MM.1S (cell line): ENCODE measurements at regions not wholly inside any gene's neighbourhood (a gene's known extent, or its start where the extent isn't known, plus 50 kb on each side); places are given as distances from the start of the nearest gene placed in this dataset.

ENCODE experiments used
- DNase-seq: peaks from one replicate; pipeline ENCODE4 v3.0.0-alpha.2; 2015
- H2AFZ ChIP-seq: fragments of 300-600 bp; sonication (generic); 2 replicates; pipeline ENCODE4 v1.6.0; 2016; ENCODE audit warnings: antibody characterized with exemption, low read length
- H3F3A ChIP-seq: fragments of 300-600 bp; sonication (generic); 2 replicates; pipeline ENCODE4 v1.6.1; 2016; ENCODE audit warnings: mild to moderate bottlenecking, antibody characterized with exemption, low read length, moderate library complexity, mixed read lengths; ENCODE audit not compliant: insufficient read depth
- H3K27ac ChIP-seq: fragments of 300-600 bp; sonication (generic); 2 replicates; pipeline ENCODE4 v1.5.1; 2016; ENCODE audit warnings: mild to moderate bottlenecking, low read length
- H3K27me3 ChIP-seq: fragments of 300-600 bp; sonication (generic); replicated peaks from 2 replicates; pipeline ENCODE4 v1.6.0; 2016; ENCODE audit warnings: low read length; ENCODE audit not compliant: insufficient read depth
- H3K36me3 ChIP-seq: fragments of 300-600 bp; sonication (generic); replicated peaks from 2 replicates; pipeline ENCODE4 v1.6.1; 2016; ENCODE audit warnings: mild to moderate bottlenecking, low read length, mixed read lengths; ENCODE audit not compliant: insufficient read depth
- H3K4me1 ChIP-seq: fragments of 300-600 bp; sonication (generic); 2 replicates; pipeline ENCODE4 v1.6.1; 2016; ENCODE audit warnings: low read length, mixed read lengths
- H3K4me2 ChIP-seq: fragments of 300-600 bp; sonication (generic); 2 replicates; pipeline ENCODE4 v1.6.0; 2016; ENCODE audit warnings: low read depth, low read length
- H3K4me3 ChIP-seq: fragments of 300-600 bp; sonication (generic); 2 replicates; pipeline ENCODE4 v1.5.1; 2016; ENCODE audit warnings: low read length, mixed read lengths
- H3K79me2 ChIP-seq: fragments of 300-600 bp; sonication (generic); 2 replicates; pipeline ENCODE4 v1.6.1; 2016; ENCODE audit warnings: mixed run types, low read length, mixed read lengths
- H3K9ac ChIP-seq: fragments of 300-600 bp; sonication (generic); 2 replicates; pipeline ENCODE4 v1.6.1; 2016; ENCODE audit warnings: low read length, mixed read lengths
- H3K9me2 ChIP-seq: fragments of 300-600 bp; sonication (generic); replicated peaks from 2 replicates; pipeline ENCODE4 v1.6.1; 2016; ENCODE audit warnings: mild to moderate bottlenecking, low read length, mixed read lengths; ENCODE audit not compliant: insufficient read depth
- H3K9me3 ChIP-seq: fragments of 300-600 bp; sonication (generic); replicated peaks from 2 replicates; pipeline ENCODE4 v1.6.1; 2016; ENCODE audit warnings: mild to moderate bottlenecking, low read length, mixed read lengths; ENCODE audit not compliant: insufficient read depth
- H4K20me1 ChIP-seq: fragments of 300-600 bp; sonication (generic); 2 replicates; pipeline ENCODE4 v1.6.1; 2016; ENCODE audit warnings: mild to moderate bottlenecking, low read length, moderate library complexity, mixed read lengths; ENCODE audit not compliant: insufficient read depth
- CTCF ChIP-seq: fragments of 300-600 bp; sonication (generic); IDR thresholded peaks from 2 replicates; pipeline ENCODE4 v1.5.1; 2016; ENCODE audit warnings: antibody characterized with exemption, low read length, mixed read lengths
- EZH2 ChIP-seq: fragments of 300-600 bp; sonication (generic); optimal IDR thresholded peaks from 2 replicates; pipeline ENCODE3; 2017; ENCODE audit warnings: low read depth, mild to moderate bottlenecking, antibody characterized with exemption, low read length, mixed read lengths
- EZH2phosphoT487 ChIP-seq: fragments of 300-600 bp; sonication (generic); IDR thresholded peaks from 2 replicates; pipeline ENCODE4 v1.6.1; 2018; ENCODE audit warnings: antibody characterized with exemption, low read length

GRCh38 chr15:35206060-35206675 lies 121.1 kb upstream of the NANOGP8 start:
- H3K79me2 ChIP-seq = no peaks in the 10 kb centered on the region
- TF ChIP-seq CTCF (peak; percentile 67), EZH2 (no peak)
- DNase-seq = peak; percentile 36
- H3K27ac ChIP-seq = no peak overlapping the region
- no peaks in the 10 kb centered on the region for H4K20me1 ChIP-seq
- H3K4me1 ChIP-seq = no peaks in the 10 kb centered on the region
- H3K9ac ChIP-seq = no peak overlapping the region
- H3K9me3 ChIP-seq = no peaks in the 10 kb centered on the region
- H3F3A ChIP-seq = no peaks in the 10 kb centered on the region
- no peak overlapping the region for H2AFZ ChIP-seq
- no peaks in the 10 kb centered on the region for H3K36me3 ChIP-seq
- no peaks in the 10 kb centered on the region for H3K9me2 ChIP-seq
- no peak overlapping the region for H3K4me3 ChIP-seq
- no peaks in the 10 kb centered on the region for H3K27me3 ChIP-seq
- H3K4me2 ChIP-seq = no peak overlapping the region

- Histone ChIP-seq H3K4me2 (no peak overlapping the region), H4K20me1 (no peaks in the 10 kb centered on the region), H3K9me2 (no peaks in the 10 kb centered on the region), H3K4me3 (no peak overlapping the region), H3K27me3 (no peaks in the 10 kb centered on the region), H3F3A (no peaks in the 10 kb centered on the region), H3K4me1 (no peaks in the 10 kb centered on the region), H3K9me3 (no peaks in the 10 kb centered on the region), H3K9ac (no peak overlapping the region), H2AFZ (no peak overlapping the region), H3K27ac (no peak overlapping the region), H3K79me2 (no peaks in the 10 kb centered on the region), H3K36me3 (no peaks in the 10 kb centered on the region)
- TF ChIP-seq EZH2phosphoT487 (no peak), EZH2 (no peak), CTCF (no peak)
- DNase-seq = no peak
These were observed 113.1 kb upstream of the NANOGP8 start for GRCh38 chr15:35198197-35198596.

GRCh38 chr15:35197754-35198153 lies 112.7 kb upstream of the NANOGP8 start:
- Histone ChIP-seq H3K27me3 (no peaks in the 10 kb centered on the region), H3K9ac (no peak overlapping the region), H3F3A (no peaks in the 10 kb centered on the region), H3K79me2 (no peaks in the 10 kb centered on the region), H3K4me3 (no peak overlapping the region), H3K4me1 (no peaks in the 10 kb centered on the region), H3K9me2 (no peaks in the 10 kb centered on the region), H3K27ac (no peak overlapping the region), H3K4me2 (no peak overlapping the region), H3K9me3 (no peaks in the 10 kb centered on the region), H2AFZ (no peak overlapping the region), H3K36me3 (no peaks in the 10 kb centered on the region), H4K20me1 (no peaks in the 10 kb centered on the region)
- DNase-seq = no peak
- no peak for TF ChIP-seq EZH2
- no peak for TF ChIP-seq CTCF
- TF ChIP-seq EZH2phosphoT487 = no peak
